ENCODE measurements at regions not wholly inside any gene's neighbourhood (a gene's known extent, or its start where the extent isn't known, plus 50 kb on each side); places are given as distances from the start of the nearest gene placed in this dataset.

DNA sequence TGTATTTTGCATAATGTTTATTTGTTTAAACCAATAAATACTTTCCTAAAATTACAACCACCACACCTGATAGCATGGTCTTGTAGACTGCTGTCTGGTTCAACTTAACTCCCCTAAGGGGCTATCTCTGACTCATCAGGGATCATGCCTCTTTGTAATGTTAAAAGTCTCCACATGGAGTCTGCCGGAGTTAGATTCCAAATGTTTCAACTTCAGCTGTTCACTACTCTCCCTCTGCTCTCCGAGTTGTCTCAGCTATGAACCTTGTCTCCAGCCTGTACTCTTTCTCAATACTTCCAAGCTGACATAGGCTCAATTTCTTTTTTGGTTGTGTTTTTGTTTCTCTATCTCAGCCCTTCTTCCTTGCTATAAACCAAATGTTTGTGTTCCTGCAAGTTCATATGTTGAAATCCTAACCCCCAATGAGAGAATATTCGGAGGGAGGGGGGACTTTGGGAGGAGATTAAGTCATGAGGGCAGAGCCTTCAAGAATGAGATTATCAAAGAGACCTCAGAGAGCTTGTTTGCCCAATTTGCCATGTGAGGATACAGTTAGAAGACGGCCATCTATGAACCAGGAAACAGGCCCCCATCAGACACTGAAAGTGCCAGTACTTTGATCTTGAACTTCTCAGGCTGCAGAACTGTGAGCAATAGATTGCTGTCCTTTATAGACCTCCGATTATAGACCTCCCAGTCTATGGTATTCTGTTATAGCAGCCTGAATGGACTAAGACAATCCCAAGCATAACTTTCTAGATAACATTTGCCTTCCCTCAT is 858.2 kb downstream of the VRK1 start:
- no peak overlapping the region for H3K4me2 ChIP-seq (ENCODE audit: insufficient read depth, low read length)
- H3K4me1 ChIP-seq (ENCODE audit: control insufficient read depth, extremely low read depth, insufficient read depth, low read length) = no peaks in the 10 kb centered on the region
- BruUV-seq (replicated peaks) = no TSS peak
- no peaks in the 10 kb centered on the region for H4K20me1 ChIP-seq (replicated peaks; ENCODE audit: control insufficient read depth, extremely low read depth, insufficient read depth, low read length)
- POLR2A ChIA-PET = no interaction called here
- H3K79me2 ChIP-seq (ENCODE audit: control insufficient read depth, insufficient read depth, low read length) = no peaks in the 10 kb centered on the region
- H3K36me3 ChIP-seq (ENCODE audit: control insufficient read depth in 2 of 2, extremely low read depth in 1 of 2, insufficient read depth in 2 of 2, low read length in 2 of 2) = no peaks in the 10 kb centered on the region
- H3K27ac ChIP-seq (ENCODE audit: insufficient read depth, low read depth, low read length) = no peak overlapping the region
- CTCF ChIA-PET = no interaction called here
- H3K27me3 ChIP-seq (ENCODE audit: control insufficient read depth in 2 of 2, insufficient read depth in 2 of 2, low read length in 2 of 2) = no peaks in the 10 kb centered on the region
- DNase-seq (ENCODE audit: low read depth, low spot score) (no peak), FAIRE-seq (no peak)
- peaks cover 9% of the 10 kb centered on the region for H3K9me3 ChIP-seq (replicated peaks; ENCODE audit: control insufficient read depth, insufficient read depth, low read length)
- intact Hi-C loops (cut with micrococcal nuclease) = no loop called here
- no peak overlapping the region for H3K9ac ChIP-seq (replicated peaks; ENCODE audit: extremely low read depth, insufficient read depth, low read length)
- dilution Hi-C loops (cut with MboI; ENCODE audit: extremely low pct_ligation_motif_present, low sequenced_read_pairs) = no loop called here
- no peak overlapping the region for H3K4me3 ChIP-seq (replicated peaks in 1 of 3; ENCODE audit: insufficient read depth in 1 of 3, low read depth in 1 of 3, low read length in 3 of 3)
- TF ChIP-seq POLR2AphosphoS5 (IDR thresholded peaks at IDR 0.05; ENCODE audit: insufficient read depth, low read depth, low read length) = no peak
- TF ChIP-seq, protein P1, sequence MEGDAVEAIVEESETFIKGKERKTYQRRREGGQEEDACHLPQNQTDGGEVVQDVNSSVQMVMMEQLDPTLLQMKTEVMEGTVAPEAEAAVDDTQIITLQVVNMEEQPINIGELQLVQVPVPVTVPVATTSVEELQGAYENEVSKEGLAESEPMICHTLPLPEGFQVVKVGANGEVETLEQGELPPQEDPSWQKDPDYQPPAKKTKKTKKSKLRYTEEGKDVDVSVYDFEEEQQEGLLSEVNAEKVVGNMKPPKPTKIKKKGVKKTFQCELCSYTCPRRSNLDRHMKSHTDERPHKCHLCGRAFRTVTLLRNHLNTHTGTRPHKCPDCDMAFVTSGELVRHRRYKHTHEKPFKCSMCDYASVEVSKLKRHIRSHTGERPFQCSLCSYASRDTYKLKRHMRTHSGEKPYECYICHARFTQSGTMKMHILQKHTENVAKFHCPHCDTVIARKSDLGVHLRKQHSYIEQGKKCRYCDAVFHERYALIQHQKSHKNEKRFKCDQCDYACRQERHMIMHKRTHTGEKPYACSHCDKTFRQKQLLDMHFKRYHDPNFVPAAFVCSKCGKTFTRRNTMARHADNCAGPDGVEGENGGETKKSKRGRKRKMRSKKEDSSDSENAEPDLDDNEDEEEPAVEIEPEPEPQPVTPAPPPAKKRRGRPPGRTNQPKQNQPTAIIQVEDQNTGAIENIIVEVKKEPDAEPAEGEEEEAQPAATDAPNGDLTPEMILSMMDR (IDR thresholded peaks at IDR 0.05; ENCODE audit: extremely low read depth in 1 of 2, insufficient read depth in 1 of 2, low read depth in 1 of 2, low read length in 2 of 2) = no peak
- no peak for TF ChIP-seq JUN (IDR thresholded peaks at IDR 0.05; ENCODE audit: borderline replicate concordance, insufficient read depth, insufficient read length, low read depth)
- TF ChIP-seq FOS (IDR thresholded peaks at IDR 0.05; ENCODE audit: borderline replicate concordance, insufficient read depth, low read length) = no peak
- TF ChIP-seq MYC (IDR thresholded peaks at IDR 0.05; ENCODE audit: low read depth, low read length) = no peak
- TF ChIP-seq GATA2 (IDR thresholded peaks at IDR 0.05; ENCODE audit: insufficient read depth, insufficient read length, low read depth, low read length) = no peak
- TF ChIP-seq, protein P2, sequence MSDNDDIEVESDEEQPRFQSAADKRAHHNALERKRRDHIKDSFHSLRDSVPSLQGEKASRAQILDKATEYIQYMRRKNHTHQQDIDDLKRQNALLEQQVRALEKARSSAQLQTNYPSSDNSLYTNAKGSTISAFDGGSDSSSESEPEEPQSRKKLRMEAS (IDR thresholded peaks at IDR 0.05; ENCODE audit: insufficient read depth, insufficient read length) = no peak
- no peak for TF ChIP-seq EZH2 (IDR thresholded peaks at IDR 0.05; ENCODE audit: borderline replicate concordance, low read depth, low read length, severe bottlenecking)
- TF ChIP-seq POLR2A (IDR thresholded peaks at IDR 0.05; ENCODE audit: low read depth, low read length) = no peak
- no peaks in the 10 kb centered on the region for H3K9me1 ChIP-seq (replicated peaks; ENCODE audit: control insufficient read depth, extremely low read depth, insufficient read depth, low read length)
- H2AFZ ChIP-seq (ENCODE audit: low read depth, low read length) = no peak overlapping the region
